Hepatocyte (in vitro differentiated cells): ENCODE measurements at regions not wholly inside any gene's neighbourhood (a gene's known extent, or its start where the extent isn't known, plus 50 kb on each side); places are given as distances from the start of the nearest gene placed in this dataset.
"Not testable (repeated sequence)": the region's sequence is repeated elsewhere in the genome, so short reads cannot be mapped to it uniquely, and the experiment has no call there.

ENCODE experiments used
- DNase-seq: peaks from one replicate; pipeline ENCODE4 v3.0.0-alpha.2; 2016; ENCODE audit warnings: low spot score
- H2AFZ ChIP-seq: fragments of 200-600 bp; sonication (generic); 2 replicates; pipeline ENCODE4 v1.6.0; 2016; ENCODE audit warnings: antibody characterized with exemption, mild to moderate bottlenecking
- H3K27ac ChIP-seq: fragments of 200-600 bp; sonication (generic); 2 replicates; pipeline ENCODE4 v1.5.1; 2016; ENCODE audit warnings: mild to moderate bottlenecking
- H3K27me3 ChIP-seq: fragments of 200-600 bp; sonication (generic); 2 replicates; pipeline ENCODE4 v1.6.1; 2016
- H3K36me3 ChIP-seq: fragments of 200-600 bp; sonication (generic); replicated peaks from 2 replicates; pipeline ENCODE4 v1.5.1; 2016; ENCODE audit warnings: low read depth; ENCODE audit not compliant: insufficient read depth
- H3K4me1 ChIP-seq: fragments of 200-600 bp; sonication (generic); 2 replicates; pipeline ENCODE4 v1.5.1; 2016; ENCODE audit warnings: mild to moderate bottlenecking, moderate library complexity; ENCODE audit not compliant: insufficient read depth
- H3K4me2 ChIP-seq: fragments of 200-600 bp; sonication (generic); 2 replicates; pipeline ENCODE4 v1.6.0; 2016
- H3K4me3 ChIP-seq: fragments of 200-600 bp; sonication (generic); 2 replicates; pipeline ENCODE4 v1.5.1; 2016; ENCODE audit warnings: mild to moderate bottlenecking
- H3K79me2 ChIP-seq: fragments of 200-600 bp; sonication (generic); 2 replicates; pipeline ENCODE4 v1.6.0; 2017; ENCODE audit warnings: mild to moderate bottlenecking
- H3K9me2 ChIP-seq: fragments of 200-600 bp; sonication (generic); replicated peaks from 2 replicates; pipeline ENCODE4 v1.6.0; 2017; ENCODE audit warnings: mild to moderate bottlenecking; ENCODE audit not compliant: insufficient read depth
- H3K9me3 ChIP-seq: fragments of 200-600 bp; sonication (generic); 2 replicates; pipeline ENCODE4 v1.5.1; 2016; ENCODE audit warnings: low read depth, mild to moderate bottlenecking
- H4K20me1 ChIP-seq: fragments of 200-600 bp; sonication (generic); 2 replicates; pipeline ENCODE4 v1.6.0; 2016; ENCODE audit warnings: mild to moderate bottlenecking; ENCODE audit not compliant: insufficient read depth, poor library complexity, severe bottlenecking
- CTCF ChIP-seq: fragments of 200-600 bp; sonication (generic); IDR thresholded peaks from 2 replicates; pipeline ENCODE4 v1.5.1; 2016; ENCODE audit warnings: antibody characterized with exemption, mild to moderate bottlenecking; ENCODE audit not compliant: poor library complexity
- EZH2 ChIP-seq: fragments of 200-600 bp; sonication (generic); IDR thresholded peaks from 2 replicates; pipeline ENCODE4 v1.6.1; 2016; ENCODE audit warnings: antibody characterized with exemption, mild to moderate bottlenecking, borderline replicate concordance
- EZH2phosphoT487 ChIP-seq: fragments of 200-600 bp; sonication (generic); IDR thresholded peaks from one replicate; pipeline ENCODE4 v1.6.1; 2018; ENCODE audit warnings: antibody characterized with exemption, mild to moderate bottlenecking, low read depth, moderate library complexity; ENCODE audit not compliant: unreplicated experiment, severe bottlenecking
- WGBS: methylation state at CpG from one replicate; pipeline ENCODE4 v1.1.6; 2016; ENCODE audit warnings: low lambda C conversion rate; ENCODE audit errors: missing lambda C conversion rate; 5-methylcytosine and 5-hydroxymethylcytosine counted together

- peak overlapping the region; percentile 11 for H3K4me3 ChIP-seq
- peak overlapping the region; percentile 43 for H2AFZ ChIP-seq
- 9% methylated on average over 25 of the region's 25 CpGs for WGBS
- no peaks in the 10 kb centered on the region for H3K4me1 ChIP-seq
- no peaks in the 10 kb centered on the region for H3K36me3 ChIP-seq
- H3K9me2 ChIP-seq, result no peaks in the 10 kb centered on the region
- no peaks in the 10 kb centered on the region for H4K20me1 ChIP-seq
- H3K27ac ChIP-seq, result no peak overlapping the region
- H3K27me3 ChIP-seq, result no peaks in the 10 kb centered on the region
- no peaks in the 10 kb centered on the region for H3K9me3 ChIP-seq
- peak; percentile 97 for TF ChIP-seq CTCF
- TF ChIP-seq EZH2, result no peak
- no peak for TF ChIP-seq EZH2phosphoT487
- DNase-seq, result peak; percentile 83
- peak overlapping the region; percentile 76 for H3K4me2 ChIP-seq
- H3K79me2 ChIP-seq, result no peaks in the 10 kb centered on the region
Measured at GRCh38 chr12:42023733-42024494, 120.8 kb downstream of the GXYLT1 start.

- not testable (repeated sequence) for H3K4me1 ChIP-seq, H3K4me2 ChIP-seq, H4K20me1 ChIP-seq, H3K9me2 ChIP-seq, H3K27ac ChIP-seq, H3K36me3 ChIP-seq, H2AFZ ChIP-seq, H3K27me3 ChIP-seq, H3K4me3 ChIP-seq, H3K79me2 ChIP-seq, H3K9me3 ChIP-seq, DNase-seq
- 92% methylated on average over 8 of the region's 9 CpGs for WGBS
Measured at GRCh38 chr12:42021937-42022336, 122.7 kb downstream of the GXYLT1 start.

GRCh38 chr12:42021469-42021868 lies 123.2 kb downstream of the GXYLT1 start:
- Histone ChIP-seq H3K79me2 (no peaks in the 10 kb centered on the region), H4K20me1 (no peaks in the 10 kb centered on the region), H3K27me3 (no peaks in the 10 kb centered on the region), H3K4me3 (no peak overlapping the region), H3K9me2 (no peaks in the 10 kb centered on the region), H3K27ac (no peak overlapping the region), H3K36me3 (no peaks in the 10 kb centered on the region), H3K9me3 (no peaks in the 10 kb centered on the region), H2AFZ (no peak overlapping the region), H3K4me1 (no peaks in the 10 kb centered on the region), H3K4me2 (no peak overlapping the region)
- no peak for DNase-seq
- TF ChIP-seq CTCF, result no peak
- no peak for TF ChIP-seq EZH2
- TF ChIP-seq EZH2phosphoT487, result no peak
- 67% methylated on average over 4 of the region's 4 CpGs for WGBS

- 95% methylated on average over 4 of the region's 4 CpGs for WGBS
- DNase-seq, result no peak
- H2AFZ ChIP-seq, result no peak overlapping the region
- H3K9me3 ChIP-seq, result no peaks in the 10 kb centered on the region
- H4K20me1 ChIP-seq, result no peaks in the 10 kb centered on the region
- no peaks in the 10 kb centered on the region for H3K4me1 ChIP-seq
- no peak overlapping the region for H3K4me2 ChIP-seq
- no peak for TF ChIP-seq EZH2
- TF ChIP-seq CTCF, result no peak
- TF ChIP-seq EZH2phosphoT487, result no peak
- no peaks in the 10 kb centered on the region for H3K9me2 ChIP-seq
- H3K36me3 ChIP-seq, result no peaks in the 10 kb centered on the region
- H3K27ac ChIP-seq, result no peak overlapping the region
- H3K27me3 ChIP-seq, result no peaks in the 10 kb centered on the region
- H3K4me3 ChIP-seq, result no peak overlapping the region
- no peaks in the 10 kb centered on the region for H3K79me2 ChIP-seq
Measured at GRCh38 chr12:42020226-42020625, 124.4 kb downstream of the GXYLT1 start.
